GM06990 (cell line): ENCODE measurements at regions not wholly inside any gene's neighbourhood (a gene's known extent, or its start where the extent isn't known, plus 50 kb on each side); places are given as distances from the start of the nearest gene placed in this dataset.
A peak's percentile ranks its signal among the peaks of the same experiment; 100 is the strongest.

ENCODE experiments used
- DNase-seq: peaks from one replicate; pipeline ENCODE4 v3.0.0-alpha.2; 2011; ENCODE audit not compliant: insufficient read length; ENCODE audit errors: extremely low read depth
- H3K27me3 ChIP-seq: replicated peaks from 2 replicates; pipeline ENCODE4 v1.6.0; 2011; ENCODE audit warnings: low read length; ENCODE audit not compliant: control insufficient read depth, insufficient read depth
- H3K36me3 ChIP-seq: 2 replicates; pipeline ENCODE4 v1.5.1; 2011; ENCODE audit warnings: low read length; ENCODE audit not compliant: control insufficient read depth, insufficient read depth
- H3K4me3 ChIP-seq: replicated peaks from 2 replicates; pipeline ENCODE4 v1.5.1; 2011; ENCODE audit warnings: low read depth, mild to moderate bottlenecking, control low read depth, low read length
- TF ChIP-seq, protein P1 (sequence below): IDR thresholded peaks from 2 replicates; pipeline ENCODE4 v1.5.1; 2011; ENCODE audit warnings: low read length, control low read depth, mild to moderate bottlenecking, inconsistent platforms; ENCODE audit not compliant: insufficient read depth, poor library complexity, severe bottlenecking

DNA sequence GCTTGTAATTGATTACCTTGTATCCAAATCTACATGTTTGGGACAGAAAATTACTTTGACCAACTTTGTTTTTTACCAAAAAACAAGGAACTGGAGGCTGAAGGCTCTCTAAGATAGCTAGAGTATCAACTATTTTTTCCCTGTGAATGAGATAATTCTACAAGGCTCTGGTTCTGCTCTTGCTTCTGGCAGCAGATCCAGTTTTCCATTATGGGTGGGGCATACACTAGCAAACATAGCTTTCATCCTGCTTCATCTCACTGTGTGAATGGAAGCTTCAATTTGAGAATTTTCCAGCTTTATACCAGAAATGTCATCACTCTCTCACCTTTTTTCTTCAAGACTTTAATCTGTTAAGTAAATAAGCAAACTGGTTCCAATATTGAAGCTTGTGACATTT is 249.7 kb downstream of the RPRM start:
- no peak for DNase-seq
- H3K27me3 ChIP-seq: no peaks in the 10 kb centered on the region
- no peaks in the 10 kb centered on the region for H3K36me3 ChIP-seq
- no peak overlapping the region for H3K4me3 ChIP-seq
- TF ChIP-seq, protein P1, sequence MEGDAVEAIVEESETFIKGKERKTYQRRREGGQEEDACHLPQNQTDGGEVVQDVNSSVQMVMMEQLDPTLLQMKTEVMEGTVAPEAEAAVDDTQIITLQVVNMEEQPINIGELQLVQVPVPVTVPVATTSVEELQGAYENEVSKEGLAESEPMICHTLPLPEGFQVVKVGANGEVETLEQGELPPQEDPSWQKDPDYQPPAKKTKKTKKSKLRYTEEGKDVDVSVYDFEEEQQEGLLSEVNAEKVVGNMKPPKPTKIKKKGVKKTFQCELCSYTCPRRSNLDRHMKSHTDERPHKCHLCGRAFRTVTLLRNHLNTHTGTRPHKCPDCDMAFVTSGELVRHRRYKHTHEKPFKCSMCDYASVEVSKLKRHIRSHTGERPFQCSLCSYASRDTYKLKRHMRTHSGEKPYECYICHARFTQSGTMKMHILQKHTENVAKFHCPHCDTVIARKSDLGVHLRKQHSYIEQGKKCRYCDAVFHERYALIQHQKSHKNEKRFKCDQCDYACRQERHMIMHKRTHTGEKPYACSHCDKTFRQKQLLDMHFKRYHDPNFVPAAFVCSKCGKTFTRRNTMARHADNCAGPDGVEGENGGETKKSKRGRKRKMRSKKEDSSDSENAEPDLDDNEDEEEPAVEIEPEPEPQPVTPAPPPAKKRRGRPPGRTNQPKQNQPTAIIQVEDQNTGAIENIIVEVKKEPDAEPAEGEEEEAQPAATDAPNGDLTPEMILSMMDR: no peak

DNA sequence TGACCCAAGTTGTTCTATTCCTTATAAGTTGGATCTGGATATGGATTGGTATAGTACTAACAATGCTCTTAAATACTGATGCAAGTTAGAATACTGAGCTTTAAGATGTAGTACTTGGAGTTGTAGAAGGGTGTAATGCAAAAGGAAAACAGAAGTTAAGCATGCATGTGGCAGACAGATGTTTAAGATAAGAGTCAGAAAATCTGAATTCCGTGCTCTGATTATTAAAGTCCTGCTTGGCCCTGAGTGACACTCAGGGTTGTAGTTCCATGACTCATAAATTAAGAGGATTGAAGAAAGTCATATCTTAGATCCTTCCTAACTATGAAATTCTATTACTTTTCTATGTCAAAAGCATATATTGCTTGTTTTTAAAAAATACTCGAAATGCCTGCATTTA is 250.6 kb downstream of the RPRM start:
- TF ChIP-seq, protein P1: no peak
- Histone ChIP-seq H3K4me3 (no peak overlapping the region), H3K36me3 (no peaks in the 10 kb centered on the region), H3K27me3 (no peaks in the 10 kb centered on the region)
- DNase-seq: no peak

DNA sequence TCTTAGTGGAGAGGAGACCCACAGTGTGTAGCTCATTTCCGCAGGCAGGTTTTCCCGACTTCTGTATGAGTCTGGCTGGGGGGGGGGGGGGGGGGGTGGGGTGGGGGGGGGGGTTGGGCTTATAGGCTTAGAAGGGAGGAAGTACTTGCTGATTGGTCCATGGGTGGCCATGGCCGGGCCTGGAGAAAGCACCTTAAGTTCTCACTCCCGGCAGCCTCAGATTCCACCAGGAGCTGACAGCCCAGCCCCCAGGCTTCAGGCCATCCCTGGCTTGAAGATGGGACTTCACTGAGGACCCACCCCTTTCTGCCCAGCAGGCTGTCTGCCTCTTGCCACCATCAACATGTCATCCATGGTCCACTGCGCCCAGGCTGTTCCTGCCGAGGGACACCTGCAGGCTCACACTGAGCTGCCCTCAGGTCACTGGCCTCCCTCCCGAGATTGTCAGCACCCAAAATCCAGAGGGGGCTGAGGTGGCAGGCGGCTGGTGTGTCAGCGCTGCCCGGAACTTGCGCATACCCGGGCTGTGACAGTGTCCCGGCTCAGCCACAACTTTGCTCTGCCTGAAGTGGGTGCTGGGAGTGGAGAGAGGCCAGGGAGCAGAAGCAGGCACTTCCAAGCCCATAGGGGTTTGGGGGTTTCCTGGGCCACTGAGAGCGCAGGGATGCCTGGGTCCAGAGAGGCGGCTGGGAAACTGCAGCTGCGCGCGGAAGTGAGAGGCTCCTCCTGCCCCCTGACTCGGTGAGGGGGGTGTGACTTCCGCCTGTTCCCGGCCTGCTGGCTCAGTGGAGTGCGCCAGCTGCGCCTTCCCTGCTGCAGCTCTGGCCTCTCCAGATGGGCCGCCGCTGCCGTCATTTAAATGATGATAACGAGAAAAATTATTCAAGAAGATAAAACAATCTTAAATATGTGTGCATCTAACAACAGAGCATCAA is 256.1 kb downstream of the RPRM start:
- Histone ChIP-seq H3K27me3 (no peaks in the 10 kb centered on the region), H3K36me3 (no peaks in the 10 kb centered on the region), H3K4me3 (no peak overlapping the region)
- TF ChIP-seq, protein P1: no peak
- peak; percentile 41 for DNase-seq

DNA sequence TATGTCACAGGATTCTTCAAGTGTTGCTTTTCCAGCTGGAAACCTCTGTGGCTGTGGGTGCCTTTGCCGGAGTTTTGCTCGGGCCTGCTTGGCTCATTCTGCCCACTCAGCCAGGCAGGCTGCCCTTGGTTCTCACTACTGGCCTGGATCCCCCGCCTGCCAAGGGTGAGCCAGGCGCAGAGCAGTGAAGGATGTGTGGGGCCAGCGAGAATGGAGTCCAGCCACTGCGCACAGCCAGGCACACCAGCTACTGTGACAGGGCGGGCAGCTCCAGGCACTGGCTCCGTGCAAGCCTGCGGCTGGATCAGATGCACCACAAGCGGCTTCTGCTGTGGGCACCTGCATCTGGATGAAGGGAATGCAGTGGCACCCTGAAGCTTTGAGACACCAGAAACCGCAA is 257.1 kb downstream of the RPRM start:
- TF ChIP-seq, protein P1: no peak
- H3K4me3 ChIP-seq: no peak overlapping the region

DNA sequence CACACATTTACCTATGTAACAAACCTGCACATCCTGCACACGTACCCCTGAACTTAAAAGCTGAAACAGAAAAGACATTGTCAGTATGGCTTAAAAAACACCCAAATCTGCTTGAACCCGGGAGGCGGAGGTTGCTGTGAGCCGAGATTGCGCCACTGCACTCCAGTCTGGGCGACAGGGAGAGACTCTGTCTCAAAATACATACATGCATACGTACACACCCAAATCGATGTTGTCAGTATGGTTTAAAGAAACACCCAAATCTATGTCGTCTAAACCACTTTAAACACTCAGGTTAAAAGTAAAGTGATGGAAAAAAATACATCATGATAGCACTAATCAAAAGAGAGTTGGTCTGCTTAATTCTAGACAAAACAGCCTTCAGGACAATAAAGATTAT is 257.5 kb downstream of the RPRM start:
- Histone ChIP-seq H3K27me3 (no peaks in the 10 kb centered on the region), H3K4me3 (no peak overlapping the region), H3K36me3 (no peaks in the 10 kb centered on the region)
- DNase-seq: no peak
- TF ChIP-seq, protein P1: no peak

More for the DNA sequence above, 257.1 kb downstream of the RPRM start:
- no peak for DNase-seq
- Histone ChIP-seq H3K36me3 (no peaks in the 10 kb centered on the region), H3K27me3 (no peaks in the 10 kb centered on the region)
